GM12873 (cell line): ENCODE measurements at regions not wholly inside any gene's neighbourhood (a gene's known extent, or its start where the extent isn't known, plus 50 kb on each side); places are given as distances from the start of the nearest gene placed in this dataset.

Source experiments
- TF ChIP-seq, protein P1 (sequence below): IDR thresholded peaks from 2 replicates; pipeline ENCODE4 v1.5.1; 2012; ENCODE audit warnings: low read depth, mild to moderate bottlenecking, moderate library complexity, low read length, control low read depth; ENCODE audit not compliant: insufficient read depth; ENCODE audit errors: missing control alignments

DNA sequence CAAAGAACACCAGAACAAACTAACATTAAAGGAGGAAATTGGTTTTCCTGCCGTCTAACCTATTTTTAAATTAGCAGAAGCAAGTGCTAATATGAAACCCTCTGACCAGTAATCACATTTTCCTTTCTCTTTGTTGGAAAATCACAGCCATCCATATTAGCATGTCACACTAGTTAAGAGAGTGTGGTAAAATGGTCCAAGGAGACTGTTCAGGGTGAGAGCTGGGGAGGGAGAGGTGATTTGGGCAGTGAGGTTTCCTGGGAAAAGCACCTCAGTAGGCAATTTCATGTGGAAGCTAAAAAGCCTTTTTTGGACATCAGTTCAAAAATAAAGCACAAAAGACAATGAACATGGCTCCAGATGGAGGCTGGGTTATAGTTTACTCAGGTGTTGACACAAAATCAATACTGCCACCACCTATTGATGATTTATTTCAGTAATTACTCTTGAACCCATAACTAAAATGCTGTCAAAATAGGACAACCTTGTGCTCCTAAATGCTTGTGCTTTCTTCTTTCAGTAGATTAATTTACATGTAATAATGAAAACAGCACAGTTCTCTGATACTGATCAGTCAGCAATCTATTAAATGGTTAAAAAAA is 333.2 kb downstream of the SAMD5 start:
- TF ChIP-seq, protein P1, sequence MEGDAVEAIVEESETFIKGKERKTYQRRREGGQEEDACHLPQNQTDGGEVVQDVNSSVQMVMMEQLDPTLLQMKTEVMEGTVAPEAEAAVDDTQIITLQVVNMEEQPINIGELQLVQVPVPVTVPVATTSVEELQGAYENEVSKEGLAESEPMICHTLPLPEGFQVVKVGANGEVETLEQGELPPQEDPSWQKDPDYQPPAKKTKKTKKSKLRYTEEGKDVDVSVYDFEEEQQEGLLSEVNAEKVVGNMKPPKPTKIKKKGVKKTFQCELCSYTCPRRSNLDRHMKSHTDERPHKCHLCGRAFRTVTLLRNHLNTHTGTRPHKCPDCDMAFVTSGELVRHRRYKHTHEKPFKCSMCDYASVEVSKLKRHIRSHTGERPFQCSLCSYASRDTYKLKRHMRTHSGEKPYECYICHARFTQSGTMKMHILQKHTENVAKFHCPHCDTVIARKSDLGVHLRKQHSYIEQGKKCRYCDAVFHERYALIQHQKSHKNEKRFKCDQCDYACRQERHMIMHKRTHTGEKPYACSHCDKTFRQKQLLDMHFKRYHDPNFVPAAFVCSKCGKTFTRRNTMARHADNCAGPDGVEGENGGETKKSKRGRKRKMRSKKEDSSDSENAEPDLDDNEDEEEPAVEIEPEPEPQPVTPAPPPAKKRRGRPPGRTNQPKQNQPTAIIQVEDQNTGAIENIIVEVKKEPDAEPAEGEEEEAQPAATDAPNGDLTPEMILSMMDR: no peak

DNA sequence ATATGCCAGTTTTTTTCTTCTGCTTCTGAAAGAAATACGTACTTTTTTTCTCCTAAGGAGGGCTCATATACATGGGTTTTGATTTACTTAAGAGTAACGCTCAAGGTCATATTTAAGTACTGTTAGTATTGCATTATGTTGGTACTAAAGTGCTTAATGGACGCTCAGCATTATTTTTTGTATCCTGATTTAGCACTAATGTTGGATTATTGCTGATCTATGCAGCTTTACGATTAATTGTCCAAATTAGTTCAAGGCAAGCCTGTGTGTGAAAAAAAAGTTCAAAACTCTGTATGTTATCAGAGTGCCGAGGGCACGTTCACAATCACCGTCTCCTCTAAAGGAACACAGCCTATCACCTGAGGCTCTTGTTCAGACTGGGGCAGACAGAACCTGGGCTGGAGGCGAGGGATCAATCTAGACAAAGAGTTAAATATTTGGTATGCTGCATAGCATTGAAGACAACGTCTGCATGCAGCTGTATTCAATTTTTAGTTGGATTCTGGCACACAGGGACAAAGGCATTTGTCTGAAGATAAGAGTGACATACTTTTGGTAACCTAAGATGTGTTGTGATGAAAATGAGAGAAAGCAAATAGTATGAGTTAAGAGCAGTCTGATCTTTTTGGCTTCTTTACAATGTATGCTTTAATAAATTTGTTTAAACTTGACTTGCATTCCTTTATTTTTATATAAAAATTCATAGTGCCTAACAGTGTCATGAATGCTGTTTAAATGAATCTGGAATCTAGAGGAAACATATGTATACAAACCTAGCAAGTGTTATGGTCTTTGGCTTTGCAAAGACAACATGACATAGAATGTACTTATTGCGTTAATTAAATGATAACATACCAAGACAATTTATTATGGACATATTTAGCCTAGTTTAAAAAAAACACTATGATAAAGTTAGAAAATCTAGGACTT is 341.2 kb downstream of the SAMD5 start:
- TF ChIP-seq, protein P1: no peak

DNA sequence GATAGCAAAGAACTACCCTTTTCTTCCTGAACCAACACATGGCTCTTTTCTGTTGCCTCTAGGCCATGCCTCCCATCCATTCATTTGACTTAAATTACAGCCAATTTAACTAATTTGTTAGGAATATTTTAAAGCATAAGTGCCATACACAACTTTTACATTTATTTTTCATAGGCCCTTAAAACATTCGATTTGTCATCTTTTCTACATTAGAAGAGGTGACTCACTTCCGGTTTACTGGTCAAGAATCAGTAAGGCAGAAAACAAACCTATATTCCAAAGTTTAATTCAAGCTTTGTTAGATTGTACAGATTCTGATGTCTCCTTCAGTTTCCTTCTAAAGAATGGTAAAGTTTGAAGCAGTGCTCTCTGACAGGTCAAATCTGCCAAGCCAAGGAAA is 344.3 kb downstream of the SAMD5 start:
- TF ChIP-seq, protein P1: no peak

DNA sequence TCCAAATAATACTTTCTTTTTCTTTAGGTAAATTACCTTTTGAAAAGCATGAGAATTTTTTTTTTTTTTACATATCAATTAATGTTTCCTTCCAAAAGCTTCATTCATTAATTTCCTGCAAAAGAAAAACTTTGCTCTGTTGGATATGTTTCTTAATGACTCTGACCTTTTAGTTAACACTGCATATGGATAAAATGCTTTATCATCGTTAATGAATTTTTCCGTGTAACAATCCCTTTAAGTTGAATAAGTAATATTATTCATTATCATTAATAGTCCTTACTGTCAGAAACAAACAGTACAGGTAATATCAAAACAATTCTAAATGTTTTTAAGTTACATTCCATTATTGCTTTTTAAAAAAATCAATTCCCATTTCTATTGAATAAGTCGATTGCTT is 345.1 kb downstream of the SAMD5 start:
- TF ChIP-seq, protein P1: no peak

DNA sequence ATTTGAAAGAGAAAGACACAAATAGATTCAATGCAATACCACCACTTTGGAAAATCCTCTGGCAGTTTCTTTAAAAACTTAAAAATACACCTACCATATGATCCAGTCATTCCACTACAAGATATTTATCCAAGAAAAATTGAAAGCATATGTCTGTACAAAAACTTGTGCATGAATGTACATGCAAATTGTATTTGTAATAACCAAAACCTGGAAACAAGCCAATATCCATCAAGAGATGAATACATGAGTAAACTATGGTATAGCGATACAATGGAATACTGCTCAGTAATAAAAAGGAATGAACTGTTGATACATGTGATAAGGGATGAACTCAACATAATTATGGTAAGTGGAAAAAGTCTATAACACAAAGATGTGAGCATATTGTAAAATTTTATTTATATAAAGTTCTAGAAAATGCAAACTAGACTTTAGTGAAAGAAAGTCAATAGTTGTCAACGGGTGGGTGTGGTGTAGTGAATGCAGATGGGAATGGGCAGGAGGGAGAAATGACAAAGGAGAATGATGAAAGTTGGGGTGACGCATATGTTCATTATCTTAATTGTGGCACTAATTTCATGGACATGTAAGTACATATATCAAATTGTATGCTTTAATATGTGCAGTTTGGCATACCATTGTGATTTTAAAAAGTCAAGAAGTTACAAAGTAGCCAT is 347.5 kb downstream of the SAMD5 start:
- TF ChIP-seq, protein P1: no peak

DNA sequence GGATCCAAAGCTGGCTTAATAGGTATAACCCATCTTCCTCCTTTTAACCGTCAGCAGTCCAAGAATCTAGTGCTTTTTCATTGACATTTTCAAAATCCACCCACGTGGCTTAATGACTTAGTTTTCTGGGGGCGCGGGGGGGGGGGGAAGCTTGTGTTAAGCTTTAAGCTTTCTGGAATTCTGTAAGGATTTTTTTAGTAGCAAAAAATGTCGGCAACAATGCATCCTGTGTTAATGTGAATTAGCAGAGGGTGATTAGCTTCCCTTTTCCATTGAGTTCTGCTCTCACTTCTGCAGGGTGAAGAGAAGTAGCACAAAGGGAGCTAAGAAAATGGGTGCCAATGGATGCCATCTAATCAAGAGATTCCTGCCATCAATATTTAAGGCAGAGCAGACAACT is 348.2 kb downstream of the SAMD5 start:
- TF ChIP-seq, protein P1: no peak

DNA sequence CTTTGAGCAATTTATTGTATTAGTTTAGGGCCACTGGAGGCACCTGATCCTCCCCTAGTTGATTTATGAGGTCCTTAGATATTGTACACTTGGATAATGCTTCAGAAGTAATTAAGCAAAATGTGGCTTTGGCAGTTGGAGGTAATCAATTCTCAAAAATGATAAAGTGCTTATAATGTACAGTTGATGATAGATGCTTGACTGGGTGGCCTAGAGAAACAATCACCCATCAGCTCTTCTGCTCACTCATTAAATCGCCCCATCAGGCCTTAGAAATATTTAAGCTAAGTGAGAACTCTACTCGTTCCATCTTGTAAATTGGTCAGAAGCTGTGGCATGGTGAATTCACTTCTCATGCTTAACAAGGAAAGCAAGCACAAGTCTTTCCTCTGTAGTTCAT is 349.9 kb downstream of the SAMD5 start:
- TF ChIP-seq, protein P1: no peak
